GM23338 (cell line): ENCODE measurements at regions not wholly inside any gene's neighbourhood (a gene's known extent, or its start where the extent isn't known, plus 50 kb on each side); places are given as distances from the start of the nearest gene placed in this dataset.

Experiments
- CREB1 ChIP-seq: fragments of 250-450 bp; sonication (Bioruptor Pico); IDR thresholded peaks from 2 replicates; pipeline ENCODE4 v1.5.0; 2020; ENCODE audit warnings: low read depth, mild to moderate bottlenecking, moderate library complexity
- EZH2 ChIP-seq: fragments of 200-600 bp; sonication (generic); IDR thresholded peaks from one replicate; pipeline ENCODE4 v1.8.0; 2017; ENCODE audit warnings: antibody characterized with exemption, mild to moderate bottlenecking, low read depth; ENCODE audit not compliant: unreplicated experiment
- EZH2phosphoT487 ChIP-seq: fragments of 200-600 bp; sonication (generic); IDR thresholded peaks from one replicate; pipeline ENCODE4 v1.8.1; 2018; ENCODE audit warnings: antibody characterized with exemption; ENCODE audit not compliant: unreplicated experiment
- NANOG ChIP-seq: IDR thresholded peaks from 2 replicates; pipeline ENCODE4 v1.6.1; 2016; ENCODE audit warnings: antibody characterized with exemption, borderline replicate concordance
- POLR2AphosphoS5 ChIP-seq: IDR thresholded peaks from 2 replicates; pipeline ENCODE4 v1.6.1; 2016; ENCODE audit warnings: antibody characterized with exemption, low read depth
- ZNF114 ChIP-seq: fragments of 250-450 bp; sonication (Bioruptor Pico); IDR thresholded peaks from 2 replicates; pipeline ENCODE4 v1.5.0; 2020; ENCODE audit warnings: mild to moderate bottlenecking, moderate library complexity
- TF ChIP-seq, protein P1 (sequence below), 2 experiments: fragments of 200-600 bp in 1 of 2; sonication (generic) in 1 of 2; conservative IDR thresholded peaks; 2 replicates each; pipeline versions ENCODE4 v1.5.1 to v1.6.1; 2016 to 2017; ENCODE audit warnings: antibody characterized with exemption in 2 of 2, low read depth in 2 of 2, mild to moderate bottlenecking in 2 of 2, moderate library complexity in 1 of 2
- TF ChIP-seq, protein P2 (sequence below): IDR thresholded peaks from 2 replicates; pipeline ENCODE4 v1.6.1; 2016; ENCODE audit warnings: antibody characterized with exemption

DNA sequence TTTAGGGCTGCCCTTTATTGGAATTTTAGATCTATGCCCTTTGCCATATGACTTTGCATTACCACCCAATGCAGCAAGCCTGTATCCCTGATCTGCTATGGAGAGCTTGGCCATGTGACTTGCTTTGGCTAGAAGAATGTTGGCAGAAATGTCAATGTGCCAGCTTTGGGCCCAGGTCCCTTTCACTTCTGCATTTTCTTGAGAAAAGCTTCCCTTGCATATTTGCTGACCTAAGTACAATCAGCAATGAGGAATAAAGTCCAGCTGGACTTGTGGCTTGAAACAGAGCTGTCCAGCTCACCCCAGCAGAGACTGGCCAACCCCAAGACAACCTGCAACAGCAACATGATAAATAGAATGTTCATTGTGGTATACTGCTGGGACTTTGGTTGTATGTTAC lies 135.9 kb downstream of the PAH start:
- TF ChIP-seq, protein P1, sequence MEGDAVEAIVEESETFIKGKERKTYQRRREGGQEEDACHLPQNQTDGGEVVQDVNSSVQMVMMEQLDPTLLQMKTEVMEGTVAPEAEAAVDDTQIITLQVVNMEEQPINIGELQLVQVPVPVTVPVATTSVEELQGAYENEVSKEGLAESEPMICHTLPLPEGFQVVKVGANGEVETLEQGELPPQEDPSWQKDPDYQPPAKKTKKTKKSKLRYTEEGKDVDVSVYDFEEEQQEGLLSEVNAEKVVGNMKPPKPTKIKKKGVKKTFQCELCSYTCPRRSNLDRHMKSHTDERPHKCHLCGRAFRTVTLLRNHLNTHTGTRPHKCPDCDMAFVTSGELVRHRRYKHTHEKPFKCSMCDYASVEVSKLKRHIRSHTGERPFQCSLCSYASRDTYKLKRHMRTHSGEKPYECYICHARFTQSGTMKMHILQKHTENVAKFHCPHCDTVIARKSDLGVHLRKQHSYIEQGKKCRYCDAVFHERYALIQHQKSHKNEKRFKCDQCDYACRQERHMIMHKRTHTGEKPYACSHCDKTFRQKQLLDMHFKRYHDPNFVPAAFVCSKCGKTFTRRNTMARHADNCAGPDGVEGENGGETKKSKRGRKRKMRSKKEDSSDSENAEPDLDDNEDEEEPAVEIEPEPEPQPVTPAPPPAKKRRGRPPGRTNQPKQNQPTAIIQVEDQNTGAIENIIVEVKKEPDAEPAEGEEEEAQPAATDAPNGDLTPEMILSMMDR (conservative IDR thresholded peaks at IDR 0.05; ENCODE audit: low read depth in 2 of 2) = no peak
- no peak for TF ChIP-seq POLR2AphosphoS5
- no peak for TF ChIP-seq EZH2
- TF ChIP-seq EZH2phosphoT487 = no peak
- TF ChIP-seq, protein P2, sequence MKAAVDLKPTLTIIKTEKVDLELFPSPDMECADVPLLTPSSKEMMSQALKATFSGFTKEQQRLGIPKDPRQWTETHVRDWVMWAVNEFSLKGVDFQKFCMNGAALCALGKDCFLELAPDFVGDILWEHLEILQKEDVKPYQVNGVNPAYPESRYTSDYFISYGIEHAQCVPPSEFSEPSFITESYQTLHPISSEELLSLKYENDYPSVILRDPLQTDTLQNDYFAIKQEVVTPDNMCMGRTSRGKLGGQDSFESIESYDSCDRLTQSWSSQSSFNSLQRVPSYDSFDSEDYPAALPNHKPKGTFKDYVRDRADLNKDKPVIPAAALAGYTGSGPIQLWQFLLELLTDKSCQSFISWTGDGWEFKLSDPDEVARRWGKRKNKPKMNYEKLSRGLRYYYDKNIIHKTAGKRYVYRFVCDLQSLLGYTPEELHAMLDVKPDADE = no peak
- no peak for TF ChIP-seq NANOG
- TF ChIP-seq CREB1 (CRISPR knock-in tag) = no peak
- no peak for TF ChIP-seq ZNF114 (CRISPR knock-in tag)
